HepG2 (cell line): ENCODE measurements at regions not wholly inside any gene's neighbourhood (a gene's known extent, or its start where the extent isn't known, plus 50 kb on each side); places are given as distances from the start of the nearest gene placed in this dataset.

Experiments used
- ATAC-seq: fragments of 200-7000 bp; cut with Tn5 transposase; 3 replicates; pipeline ENCODE4 v1.9.1; 2020; ENCODE audit warnings: mild to moderate bottlenecking, moderate library complexity
- BruUV-seq: library from RNA; stranded (reverse); fragments of 400-500 nt; replicated peaks from 2 replicates; lab custom pipeline; 2021; lab: Mats Ljungman, UMichigan
- CTCF ChIA-PET: fragments of 300-600 bp; formaldehyde crosslinking; extraction: SDS; loops from one replicate; lab custom pipeline; 2021; ENCODE audit warnings: low total read pairs, inconsistent platforms, low intra/inter-chr PET ratio; lab: Yijun Ruan, JAX
- POLR2A ChIA-PET: fragments of 350-600 bp; sonication (Branson Sonifier 250); formaldehyde crosslinking; loops from one replicate; lab custom pipeline; 2020; ENCODE audit warnings: antibody characterized with exemption, inconsistent platforms; lab: Yijun Ruan, JAX
- DNase-seq: peaks from one replicate; pipeline ENCODE4 v3.0.0-alpha.2; 2015; ENCODE audit warnings: low spot score
- FAIRE-seq: peaks from 3 replicates; lab custom pipeline; 2011; peaks lifted over from hg19 to GRCh38; lab: Jason Lieb, UNC
- H2AFZ ChIP-seq: one replicate; pipeline ENCODE4 v1.6.1; 2011; ENCODE audit warnings: low read length, inconsistent platforms
- H3K27ac ChIP-seq: fragments of 300-600 bp; 3 replicates; pipeline ENCODE4 v1.8.0; 2011; ENCODE audit warnings: mixed run types, mild to moderate bottlenecking, mixed read lengths, low read length, inconsistent platforms; ENCODE audit not compliant: insufficient read depth; ENCODE audit errors: extremely low read length
- H3K27me3 ChIP-seq, 2 experiments: fragments of 200-600 bp in 1 of 2; 2 replicates in 1 of 2; 3 replicates in 1 of 2; pipeline versions ENCODE4 v1.6.0 to v1.8.0; 2011; ENCODE audit warnings: low read length in 2 of 2, mild to moderate bottlenecking in 2 of 2, moderate library complexity in 2 of 2, inconsistent platforms in 1 of 2; ENCODE audit not compliant: insufficient read depth in 2 of 2, control insufficient read depth in 1 of 2
- H3K36me3 ChIP-seq, 2 experiments: fragments of 200-600 bp in 1 of 2; replicated peaks in 1 of 2; 2 replicates in 1 of 2; 3 replicates in 1 of 2; pipeline versions ENCODE4 v1.5.1 to v1.8.0; 2011; ENCODE audit warnings: low read length in 2 of 2, inconsistent platforms in 1 of 2; ENCODE audit not compliant: insufficient read depth in 2 of 2, control insufficient read depth in 1 of 2
- H3K4me1 ChIP-seq: 2 replicates; pipeline ENCODE4 v1.5.1; 2012; ENCODE audit warnings: low read length, inconsistent platforms; ENCODE audit not compliant: insufficient read depth
- H3K4me2 ChIP-seq: 2 replicates; pipeline ENCODE4 v1.6.0; 2011; ENCODE audit warnings: low read depth, low read length, inconsistent platforms
- H3K4me3 ChIP-seq, 3 experiments: fragments of 200-600 bp in 1 of 3; sonication (generic), shearing (Covaris generic) in 1 of 3; replicated peaks in 1 of 3; 2 replicates each; pipeline ENCODE4 v1.5.1; 2011 to 2016; ENCODE audit warnings: low read length in 3 of 3, inconsistent platforms in 2 of 3, low read depth in 2 of 3, mild to moderate bottlenecking in 2 of 3, control low read depth in 1 of 3, mixed read lengths in 1 of 3; ENCODE audit not compliant: insufficient read depth in 1 of 3
- H3K79me2 ChIP-seq: one replicate; pipeline ENCODE4 v1.6.1; 2011; ENCODE audit warnings: low read length, inconsistent platforms; ENCODE audit not compliant: insufficient read depth
- H3K9ac ChIP-seq: 2 replicates; pipeline ENCODE4 v1.6.0; 2011; ENCODE audit warnings: mild to moderate bottlenecking, low read depth, low read length, inconsistent platforms; ENCODE audit not compliant: insufficient read depth
- H3K9me3 ChIP-seq: 2 replicates; pipeline ENCODE4 v1.5.1; 2012; ENCODE audit warnings: mild to moderate bottlenecking, low read length
- H4K20me1 ChIP-seq: 2 replicates; pipeline ENCODE4 v1.6.0; 2011; ENCODE audit warnings: inconsistent platforms, mild to moderate bottlenecking, low read length, moderate library complexity; ENCODE audit not compliant: insufficient read depth
- ATF5 ChIP-seq: sonication (generic); formaldehyde crosslinking; IDR thresholded peaks from 2 replicates; pipeline ENCODE4 v1.4.0; 2020; ENCODE audit warnings: mild to moderate bottlenecking, low read depth, missing genetic modification reagents
- DMAP1 ChIP-seq: IDR thresholded peaks from 2 replicates; pipeline ENCODE4 v1.6.1; 2016
- ETV6 ChIP-seq: sonication (generic); formaldehyde crosslinking; conservative IDR thresholded peaks from 2 replicates; pipeline ENCODE4 v1.4.0; 2020; ENCODE audit warnings: missing genetic modification reagents
- GFI1 ChIP-seq: sonication (generic); formaldehyde crosslinking; IDR thresholded peaks from 2 replicates; pipeline ENCODE4 v1.5.0; 2020; ENCODE audit warnings: missing genetic modification reagents, mild to moderate bottlenecking, borderline replicate concordance
- GLI4 ChIP-seq: sonication (generic); formaldehyde crosslinking; IDR thresholded peaks from 2 replicates; pipeline ENCODE4 v1.5.1; 2020; ENCODE audit warnings: missing genetic modification reagents, mild to moderate bottlenecking, moderate library complexity, borderline replicate concordance
- HNRNPLL ChIP-seq: fragments of 200-400 bp; formaldehyde crosslinking; IDR thresholded peaks from 2 replicates; pipeline ENCODE4 v1.6.1; 2017; ENCODE audit warnings: mild to moderate bottlenecking, low read depth, low read length; ENCODE audit not compliant: poor library complexity, severe bottlenecking
- KDM4B ChIP-seq: sonication (generic); formaldehyde crosslinking; IDR thresholded peaks from 2 replicates; pipeline ENCODE4 v1.4.0; 2020; ENCODE audit warnings: missing genetic modification reagents
- SP5 ChIP-seq: IDR thresholded peaks from 2 replicates; pipeline ENCODE4 v1.6.1; 2016; ENCODE audit warnings: low read depth, borderline replicate concordance
- SYNCRIP ChIP-seq: fragments of 200-400 bp; formaldehyde crosslinking; IDR thresholded peaks from 2 replicates; pipeline ENCODE4 v1.6.1; 2018; ENCODE audit warnings: mild to moderate bottlenecking, low read depth, low read length; ENCODE audit not compliant: insufficient read depth
- ZNF557 ChIP-seq: sonication (generic); formaldehyde crosslinking; IDR thresholded peaks from 2 replicates; pipeline ENCODE4 v1.4.0; 2020; ENCODE audit warnings: missing genetic modification reagents
- ZNF597 ChIP-seq: sonication (generic); formaldehyde crosslinking; IDR thresholded peaks from 2 replicates; pipeline ENCODE4 v1.5.0; 2020; ENCODE audit warnings: missing genetic modification reagents
- ZNF773 ChIP-seq: sonication (generic); formaldehyde crosslinking; IDR thresholded peaks from 2 replicates; pipeline ENCODE4 v1.4.0; 2020; ENCODE audit warnings: missing genetic modification reagents, borderline replicate concordance
- ZNF850 ChIP-seq: sonication (generic); formaldehyde crosslinking; conservative IDR thresholded peaks from 2 replicates; pipeline ENCODE4 v1.9.0; 2021; ENCODE audit warnings: mild to moderate bottlenecking, missing genetic modification reagents
- ZSCAN22 ChIP-seq: sonication (generic); formaldehyde crosslinking; IDR thresholded peaks from 2 replicates; pipeline ENCODE4 v1.4.0; 2020; ENCODE audit warnings: mild to moderate bottlenecking, missing genetic modification reagents
- in situ Hi-C: cut with HindIII; loops from 2 replicates; pipeline ENCODE4 v1.10.0; 2017; ENCODE audit warnings: low pct_unique_long_range_greater_than_20kb; ENCODE audit not compliant: extremely low pct_ligation_motif_present
- intact Hi-C: fragments of 100-400 bp; cut with micrococcal nuclease; formaldehyde crosslinking; loops from one replicate; pipeline ENCODE4 v1.10.0; 2022; ENCODE audit not compliant: unreplicated experiment

GRCh38 chr2:144248350-144249034, 271.4 kb downstream of the ZEB2 start (continued):
- TF ChIP-seq ZNF773 (CRISPR knock-in tag) (no peak), HNRNPLL (no peak), GFI1 (CRISPR knock-in tag) (no peak), ZNF597 (CRISPR knock-in tag) (no peak), SYNCRIP (no peak), GLI4 (CRISPR knock-in tag) (no peak), ETV6 (no peak), KDM4B (no peak)

- CTCF ChIA-PET = no interaction called here
- FAIRE-seq (no peak), ATAC-seq (no peak), DNase-seq (no peak)
- H3K9ac ChIP-seq = no peak overlapping the region
- no peaks in the 10 kb centered on the region for H3K9me3 ChIP-seq
- POLR2A ChIA-PET = no interaction called here
- no peak overlapping the region for H3K27ac ChIP-seq
- BruUV-seq = no TSS peak
- in situ Hi-C loops = no loop called here
- TF ChIP-seq ATF5 (CRISPR knock-in tag) (no peak), DMAP1 (no peak), ZNF850 (no peak), SP5 (no peak), ZSCAN22 (no peak), ZNF557 (no peak)
- intact Hi-C loops = no loop called here
- no peaks in the 10 kb centered on the region for H4K20me1 ChIP-seq
- no peak overlapping the region for H3K4me3 ChIP-seq
- no peaks in the 10 kb centered on the region for H3K27me3 ChIP-seq
- H2AFZ ChIP-seq = no peak overlapping the region
- H3K4me2 ChIP-seq = no peak overlapping the region
- no peaks in the 10 kb centered on the region for H3K79me2 ChIP-seq
- H3K4me1 ChIP-seq = 0 out of 2 replicates have a peak, but pooled peaks cover 5% of the 10 kb centered on the region
- no peaks in the 10 kb centered on the region; a peak in 1 of 5 replicates for H3K36me3 ChIP-seq
These were observed 275.0 kb downstream of the ZEB2 start for GRCh38 chr2:144244938-144245337.
